Erythroblast (primary cell): ENCODE measurements at regions not wholly inside any gene's neighbourhood (a gene's known extent, or its start where the extent isn't known, plus 50 kb on each side); places are given as distances from the start of the nearest gene placed in this dataset.

Source experiments
- GATA1 ChIP-seq: IDR thresholded peaks from 2 replicates; pipeline ENCODE4 v1.6.1; 2011; ENCODE audit warnings: low read depth, mild to moderate bottlenecking, control low read depth, low read length, moderate library complexity
- POLR2A ChIP-seq: IDR thresholded peaks from 2 replicates; pipeline ENCODE4 v1.6.1; 2011; ENCODE audit warnings: mild to moderate bottlenecking, low read length

- TF ChIP-seq POLR2A, result no peak
- no peak for TF ChIP-seq GATA1
These were observed 461.3 kb upstream of the FAT3 start for GRCh38 chr11:91763331-91763730.
